Aorta (tissue), 5 donors: ENCODE measurements at regions not wholly inside any gene's neighbourhood (a gene's known extent, or its start where the extent isn't known, plus 50 kb on each side); places are given as distances from the start of the nearest gene placed in this dataset.
"Not testable (repeated sequence)": the region's sequence is repeated elsewhere in the genome, so short reads cannot be mapped to it uniquely, and the experiment has no call there.

ENCODE experiments used
- ATAC-seq: fragments of 200-7000 bp; cut with Tn5 transposase; one replicate; pipeline ENCODE4 v1.9.1; 2022; ENCODE audit warnings: moderate library complexity; ENCODE audit not compliant: low FRiP score
- DNase-seq, 2 donors: peaks; one replicate each; pipeline ENCODE4 v3.0.0-alpha.2; 2020
- H3K27ac ChIP-seq, 2 donors: one replicate each; pipeline ENCODE4 v1.5.1; 2013; ENCODE audit warnings: low read length in 2 of 2, mild to moderate bottlenecking in 2 of 2, moderate library complexity in 2 of 2, control low read depth in 1 of 2, inconsistent platforms in 1 of 2, low read depth in 1 of 2
- H3K27me3 ChIP-seq, 2 donors: one replicate each; pipeline ENCODE4 v1.6.1; 2013; ENCODE audit warnings: control low read depth in 1 of 2, low read length in 1 of 2, mild to moderate bottlenecking in 1 of 2, moderate library complexity in 1 of 2; ENCODE audit not compliant: insufficient read depth in 2 of 2, control insufficient read depth in 1 of 2
- H3K36me3 ChIP-seq, 2 donors: one replicate each; pipeline ENCODE4 v1.6.1; 2013; ENCODE audit warnings: control low read depth in 1 of 2, low read length in 1 of 2, mild to moderate bottlenecking in 1 of 2; ENCODE audit not compliant: insufficient read depth in 2 of 2, control insufficient read depth in 1 of 2
- H3K4me1 ChIP-seq, 2 donors: one replicate each; pipeline ENCODE4 v1.6.1; 2013; ENCODE audit warnings: low read length in 2 of 2, control low read depth in 1 of 2, mild to moderate bottlenecking in 1 of 2, moderate library complexity in 1 of 2; ENCODE audit not compliant: insufficient read depth in 2 of 2, control insufficient read depth in 1 of 2
- H3K4me3 ChIP-seq, 2 donors: one replicate each; pipeline ENCODE4 v1.5.1; 2013; ENCODE audit warnings: low read length in 2 of 2, control low read depth in 1 of 2, mild to moderate bottlenecking in 1 of 2
- H3K9me3 ChIP-seq: one replicate; pipeline ENCODE4 v1.6.1; 2013; ENCODE audit warnings: mild to moderate bottlenecking, low read length; ENCODE audit not compliant: control insufficient read depth
- WGBS, 2 donors: extraction: QIAGEN DNeasy Blood & Tissue Kit; methylation state at CpG; one replicate each; pipeline ENCODE4 v1.1.7; 2013; 5-methylcytosine and 5-hydroxymethylcytosine counted together
- intact Hi-C, 2 donors: fragments of 100-400 bp; cut with DNase I; formaldehyde crosslinking; loops; one replicate each; pipeline versions ENCODE4 v1.14.2 to v1.15.0; 2022
- donor health status: healthy with polysubstance abuse.
- donor health status: Bipolar disorder and iron deficiency.
- donor health status: DM: no; HTN: no; CAD: no.
- donor health status: DM: no; HTN: no; CAD: no.
- donor health status: DM: yes; HTN: yes; CAD: no.

DNA sequence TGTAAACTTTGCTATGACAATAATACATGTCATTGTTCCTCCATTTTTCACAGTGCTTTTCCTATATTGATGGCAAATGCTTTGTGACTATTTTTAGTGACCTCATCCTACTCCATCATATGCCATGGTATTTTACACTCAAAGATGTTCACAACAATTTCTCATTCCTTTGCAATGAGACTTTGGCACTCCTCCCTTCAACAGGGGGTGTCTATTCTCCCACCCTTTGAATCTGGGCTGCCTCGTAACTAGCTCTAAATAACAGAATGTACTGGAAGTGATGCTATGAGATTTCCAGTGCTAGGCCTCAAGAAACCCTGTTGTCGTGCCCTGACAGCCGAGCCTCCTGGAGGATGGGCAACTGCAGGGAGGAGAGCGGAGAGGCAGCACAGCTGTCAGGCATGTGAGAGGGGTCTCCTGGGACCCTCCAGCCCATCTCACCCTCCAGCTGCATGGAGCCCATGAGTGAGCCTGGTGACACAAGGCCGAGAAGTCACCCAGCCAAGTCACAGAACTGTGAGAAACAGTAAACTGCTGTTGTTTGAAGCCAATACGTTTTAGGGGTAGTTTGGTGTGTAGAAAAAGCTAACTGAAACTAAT, 103.1 kb upstream of the APCDD1 start:
- 94 to 96% methylated on average over 6 of the region's 6 CpGs for WGBS, 2 donors
- DNase-seq (no peak), ATAC-seq (no peak)
- Histone ChIP-seq H3K4me3 (no peak overlapping the region), H3K27me3 (no peaks in the 10 kb centered on the region), H3K9me3 (no peaks in the 10 kb centered on the region), H3K4me1 (peaks cover 0 to 3% of the 10 kb centered on the region in 2 donors), H3K27ac (no peak overlapping the region), H3K36me3 (no peaks in the 10 kb centered on the region)
- intact Hi-C loops, result no loop called here

GRCh38 chr18:10351858-10352257, 102.6 kb upstream of the APCDD1 start:
- no peak for DNase-seq
- H3K27me3 ChIP-seq, result no peaks in the 10 kb centered on the region
- peaks cover 0 to 3% of the 10 kb centered on the region in 2 donors for H3K4me1 ChIP-seq
- no peak overlapping the region for H3K4me3 ChIP-seq
- intact Hi-C loops, result no loop called here
- no peaks in the 10 kb centered on the region for H3K36me3 ChIP-seq
- no peak overlapping the region for H3K27ac ChIP-seq
- no peaks in the 10 kb centered on the region for H3K9me3 ChIP-seq
- 84 to 93% methylated on average over 4 of the region's 4 CpGs for WGBS, 2 donors
- ATAC-seq, result no peak

GRCh38 chr18:10352671-10353070, 101.8 kb upstream of the APCDD1 start:
- H3K9me3 ChIP-seq, result no peaks in the 10 kb centered on the region
- H3K27me3 ChIP-seq, result no peaks in the 10 kb centered on the region
- no peaks in the 10 kb centered on the region for H3K36me3 ChIP-seq
- no peak overlapping the region for H3K4me3 ChIP-seq
- DNase-seq, result no peak
- intact Hi-C loops, result no loop called here
- WGBS, 2 donors, result 95 to 97% methylated on average over 2 of the region's 2 CpGs
- no peak overlapping the region for H3K27ac ChIP-seq
- H3K4me1 ChIP-seq, result peaks cover 0 to 3% of the 10 kb centered on the region in 2 donors
- ATAC-seq, result no peak

- Histone ChIP-seq H3K27ac (no peak overlapping the region), H3K4me1 (peaks cover 0 to 3% of the 10 kb centered on the region in 2 donors), H3K27me3 (no peaks in the 10 kb centered on the region), H3K9me3 (no peaks in the 10 kb centered on the region), H3K4me3 (no peak overlapping the region), H3K36me3 (no peaks in the 10 kb centered on the region)
- no peak for DNase-seq
- intact Hi-C loops, result no loop called here
- no peak for ATAC-seq
- WGBS, 2 donors, result 34 to 39% methylated on average over 2 of the region's 2 CpGs
Measured at GRCh38 chr18:10353791-10354190, 100.6 kb upstream of the APCDD1 start.

DNA sequence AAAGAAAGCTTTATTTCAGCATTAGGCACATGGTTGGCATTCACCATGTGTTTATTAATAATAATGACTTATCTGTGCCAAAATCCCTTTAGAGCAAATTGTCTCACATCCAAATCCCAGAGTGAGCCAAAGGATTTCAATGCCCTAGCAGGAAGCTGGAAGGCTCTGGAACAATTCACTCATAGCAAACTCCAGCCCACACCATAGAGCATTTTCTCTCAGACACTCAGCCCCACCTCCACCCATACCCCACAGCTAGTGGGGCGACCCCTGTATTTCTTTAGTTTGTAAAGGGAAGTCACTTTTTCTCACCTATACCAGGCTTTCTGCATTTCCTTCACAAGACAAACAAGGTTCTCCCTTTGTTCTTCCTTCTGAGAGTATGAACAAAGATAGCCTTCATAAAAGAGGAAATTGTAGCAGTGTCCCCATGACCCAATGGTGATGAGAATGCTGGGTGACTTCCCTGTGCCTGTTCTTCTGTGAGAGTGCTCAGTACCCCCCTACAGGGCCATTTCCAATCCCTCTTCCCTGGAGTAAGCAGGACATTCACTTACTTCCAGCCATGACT, 100.1 kb upstream of the APCDD1 start:
- peak; percentile 34 for ATAC-seq
- peak overlapping the region in 1 of 2 donors; percentile 14 for H3K27ac ChIP-seq
- DNase-seq, result no peak
- no peaks in the 10 kb centered on the region for H3K9me3 ChIP-seq
- intact Hi-C loops, result no loop called here
- peaks cover 0 to 3% of the 10 kb centered on the region in 2 donors for H3K4me1 ChIP-seq
- no peak overlapping the region for H3K4me3 ChIP-seq
- no peaks in the 10 kb centered on the region for H3K36me3 ChIP-seq
- no peaks in the 10 kb centered on the region for H3K27me3 ChIP-seq
- 4 to 7% methylated on average over 1 of the region's 1 CpG for WGBS, 2 donors

DNA sequence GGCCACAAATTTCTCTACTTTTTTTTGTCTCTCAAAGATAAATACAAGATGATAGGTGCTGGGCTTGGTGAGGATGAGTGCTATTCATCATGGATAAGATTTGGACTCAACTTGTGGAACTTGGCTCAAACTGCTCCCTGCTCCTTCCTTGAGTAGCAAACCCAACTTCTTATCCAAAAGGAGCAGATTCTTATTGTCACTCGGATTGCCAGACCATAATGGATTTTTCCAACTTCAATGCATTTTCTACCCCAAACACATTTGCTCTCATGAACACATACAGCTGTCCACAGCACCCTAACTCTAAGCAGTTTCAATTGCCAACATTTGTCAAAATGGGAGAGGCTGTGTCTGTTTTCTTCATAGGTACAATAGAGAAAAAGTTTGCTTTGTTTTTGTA, 99.5 kb upstream of the APCDD1 start:
- H3K4me3 ChIP-seq, result no peak overlapping the region
- peaks cover 0 to 3% of the 10 kb centered on the region in 2 donors for H3K4me1 ChIP-seq
- no peaks in the 10 kb centered on the region for H3K27me3 ChIP-seq
- no peaks in the 10 kb centered on the region for H3K9me3 ChIP-seq
- WGBS, 2 donors, result 85 to 89% methylated on average over 1 of the region's 1 CpG
- DNase-seq (no peak), ATAC-seq (no peak)
- H3K36me3 ChIP-seq, result no peaks in the 10 kb centered on the region
- no peak overlapping the region for H3K27ac ChIP-seq
- intact Hi-C loops, result no loop called here

DNA sequence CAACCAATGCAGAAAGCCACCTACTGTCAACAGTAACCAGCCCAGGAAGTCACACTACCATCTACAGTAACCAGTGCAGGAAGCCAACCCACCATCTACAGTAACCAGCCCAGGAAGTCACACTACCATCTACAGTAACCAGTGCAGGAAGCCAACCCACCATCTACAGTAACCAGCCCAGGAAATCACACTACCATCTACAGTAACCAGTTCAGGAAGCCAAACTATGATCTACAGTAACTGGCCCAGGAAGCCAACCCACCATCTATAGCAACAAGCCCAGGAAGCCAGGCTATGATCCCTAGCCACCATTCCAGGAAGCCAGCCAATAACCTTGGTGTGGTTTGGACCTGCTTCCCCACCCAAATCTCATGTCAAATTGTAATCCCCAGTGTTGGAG, 97.4 kb upstream of the APCDD1 start:
- ATAC-seq, H3K4me1 ChIP-seq, DNase-seq, H3K36me3 ChIP-seq, H3K27me3 ChIP-seq, H3K27ac ChIP-seq, H3K4me3 ChIP-seq, intact Hi-C loops, H3K9me3 ChIP-seq: not testable (repeated sequence)

DNA sequence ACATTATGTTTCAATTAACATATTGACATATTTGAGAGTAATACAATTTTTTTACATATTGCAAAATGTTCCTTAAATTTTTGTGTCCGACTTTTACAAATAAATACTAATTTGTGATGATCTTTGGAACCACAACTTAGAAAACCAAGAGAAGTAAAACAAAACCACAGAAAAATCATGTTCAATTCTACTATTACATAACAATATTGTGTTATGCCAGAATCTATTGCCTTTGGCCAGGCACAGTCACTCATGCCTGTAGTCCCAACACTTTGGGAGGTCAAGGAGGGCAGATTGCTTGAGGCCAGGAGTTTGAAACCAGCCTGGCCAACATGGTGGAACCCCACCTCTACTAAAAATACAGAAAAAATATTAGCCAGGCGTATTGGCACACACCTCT, 92.8 kb upstream of the APCDD1 start:
- intact Hi-C loops, result no loop called here
- no peaks in the 10 kb centered on the region for H3K36me3 ChIP-seq
- no peaks in the 10 kb centered on the region for H3K27me3 ChIP-seq

DNA sequence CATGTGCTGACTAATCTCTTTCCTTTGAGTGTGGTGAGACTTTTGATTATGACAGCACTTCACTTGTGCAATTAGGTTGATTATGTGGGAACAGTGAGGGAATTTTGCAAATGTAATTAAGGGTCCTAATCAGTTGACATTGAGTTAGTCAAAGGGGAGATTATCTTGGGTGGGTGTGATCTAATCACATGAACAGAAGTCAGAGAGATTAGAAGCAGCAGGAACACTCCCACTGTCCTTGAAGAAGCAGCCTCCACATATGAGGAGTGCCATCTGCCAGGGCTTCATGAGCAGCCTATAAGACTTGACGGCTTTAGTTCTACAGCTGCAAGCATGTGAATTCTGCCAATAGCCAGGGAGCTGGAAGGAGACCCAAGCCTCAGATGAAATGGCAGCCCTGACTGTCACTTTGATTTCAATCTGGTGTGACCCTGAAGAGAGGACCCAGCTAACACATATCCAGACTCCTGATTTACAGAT, 89.4 kb upstream of the APCDD1 start:
- Histone ChIP-seq H3K27me3 (no peaks in the 10 kb centered on the region), H3K4me1 (no peaks in the 10 kb centered on the region), H3K36me3 (no peaks in the 10 kb centered on the region), H3K27ac (no peak overlapping the region), H3K4me3 (no peak overlapping the region), H3K9me3 (peaks cover 5% of the 10 kb centered on the region)
- WGBS, 2 donors, result 98 to 100% methylated on average over 1 of the region's 1 CpG
- intact Hi-C loops, result no loop called here
- ATAC-seq, result no peak
- DNase-seq, result no peak

More for the DNA sequence above, 92.8 kb upstream of the APCDD1 start:
- H3K27ac ChIP-seq, result no peak overlapping the region
- peaks cover 5% of the 10 kb centered on the region for H3K9me3 ChIP-seq
- ATAC-seq (no peak), DNase-seq (no peak)
- WGBS, 2 donors, result 95 to 98% methylated on average over 2 of the region's 2 CpGs
- H3K4me3 ChIP-seq, result no peak overlapping the region
- no peaks in the 10 kb centered on the region for H3K4me1 ChIP-seq
